SH-SY5Y (cell line): ENCODE measurements at regions not wholly inside any gene's neighbourhood (a gene's known extent, or its start where the extent isn't known, plus 50 kb on each side); places are given as distances from the start of the nearest gene placed in this dataset.

Source experiments
- GATA2 ChIP-seq: IDR thresholded peaks from 2 replicates; pipeline ENCODE4 v1.6.1; 2011; ENCODE audit warnings: mild to moderate bottlenecking, low read depth, low read length
- GATA3 ChIP-seq: IDR thresholded peaks from 2 replicates; pipeline ENCODE4 v1.6.1; 2011; ENCODE audit warnings: low read depth, mild to moderate bottlenecking, low read length, moderate library complexity

DNA sequence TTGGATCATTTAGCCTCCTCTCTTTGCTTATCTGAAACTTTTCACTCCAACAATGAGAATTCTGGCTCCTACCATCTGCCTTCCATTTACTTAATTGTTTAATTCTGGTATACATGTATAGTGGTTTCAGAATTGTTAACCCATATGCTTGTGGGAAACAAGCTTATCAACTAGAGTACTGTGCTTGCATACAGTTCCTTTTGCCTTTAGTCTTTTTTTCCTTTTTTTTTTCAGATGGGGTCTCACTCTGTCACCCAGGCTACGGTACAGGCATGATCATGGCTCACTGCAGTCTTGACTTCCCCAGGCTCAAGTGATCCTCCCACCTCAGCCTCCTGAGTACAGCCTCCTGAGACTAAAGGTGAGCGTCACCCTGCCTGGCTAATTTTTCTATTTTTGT, 153.8 kb upstream of the LHX5 start:
- TF ChIP-seq GATA2 (no peak), GATA3 (no peak)
